ENCODE measurements at regions not wholly inside any gene's neighbourhood (a gene's known extent, or its start where the extent isn't known, plus 50 kb on each side); places are given as distances from the start of the nearest gene placed in this dataset.

DNA sequence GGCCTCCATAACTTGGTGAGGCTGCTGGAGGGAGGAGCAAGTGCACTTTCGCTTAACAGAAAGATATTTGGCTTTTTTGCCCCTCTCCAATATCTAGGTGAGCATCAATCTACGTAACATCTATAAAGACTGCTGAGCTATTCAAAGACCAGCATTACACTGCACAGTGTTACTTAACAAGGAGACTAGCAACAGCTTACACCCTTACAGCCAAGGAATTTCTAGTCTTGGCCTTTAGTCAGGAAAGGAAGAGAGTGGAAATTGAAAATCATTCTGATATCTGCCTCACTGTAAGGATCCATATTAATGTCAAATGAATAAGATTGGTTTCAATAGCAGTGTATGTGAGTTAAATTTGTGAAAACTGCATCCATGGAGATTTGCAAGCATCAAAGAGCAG is 163.9 kb upstream of the DUSP10 start:
- Histone ChIP-seq H3K36me3 (ENCODE audit: control insufficient read depth in 2 of 2, insufficient read depth in 1 of 2, low read length in 2 of 2) (no peaks in the 10 kb centered on the region), H3K4me3 (ENCODE audit: low read depth, low read length) (no peak overlapping the region), H3K9me3 (ENCODE audit: control insufficient read depth, insufficient read depth, low read depth, low read length) (no peaks in the 10 kb centered on the region), H3K27ac (ENCODE audit: extremely low read depth, low read depth, low read length) (no peak overlapping the region), H3K4me1 (ENCODE audit: control insufficient read depth, insufficient read depth, low read length) (no peaks in the 10 kb centered on the region)
- CTCF ChIA-PET, result interaction anchor here (0.6 kb wide), 1 partner anchor 222 kb away, joined by 5 read pairs; no protein-coding TSS in a partner anchor
- TF ChIP-seq ZNF24 (tag by site-specific recombination; IDR thresholded peaks at IDR 0.05), result no peak
- TF ChIP-seq ZNF341 (tag by site-specific recombination; IDR thresholded peaks at IDR 0.05; ENCODE audit: low read depth), result no peak
- TF ChIP-seq ZNF670 (tag by site-specific recombination; IDR thresholded peaks at IDR 0.05; ENCODE audit: low read depth), result no peak
- TF ChIP-seq ZNF76 (tag by site-specific recombination; IDR thresholded peaks at IDR 0.05; ENCODE audit: borderline replicate concordance, low read depth), result no peak
- no peak for TF ChIP-seq ZNF529 (tag by site-specific recombination; IDR thresholded peaks at IDR 0.05; ENCODE audit: insufficient replicate concordance)
- no peak for TF ChIP-seq ZNF266 (tag by site-specific recombination; IDR thresholded peaks at IDR 0.05; ENCODE audit: low read depth)
- POLR2A ChIA-PET, result no interaction called here

DNA sequence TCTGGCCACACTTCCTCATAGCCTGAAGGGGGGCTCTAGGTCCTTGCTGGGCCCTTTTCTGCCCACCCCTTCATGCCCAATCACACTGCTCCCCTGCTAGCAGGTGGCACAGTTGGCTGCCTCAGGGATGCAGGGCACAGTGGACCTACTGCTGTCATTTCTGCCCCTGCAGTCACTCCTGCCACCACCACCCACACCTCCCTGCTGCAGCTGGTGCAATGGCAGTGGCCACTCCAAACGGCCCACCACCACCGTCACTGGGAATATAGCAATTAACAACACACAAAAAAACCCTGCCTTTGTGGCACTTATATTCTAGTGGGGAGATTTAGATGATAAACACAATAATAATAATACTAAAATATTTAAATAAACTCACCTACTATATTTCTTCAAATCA is 162.4 kb upstream of the DUSP10 start:
- no peak overlapping the region for H3K4me3 ChIP-seq (ENCODE audit: low read depth, low read length)
- no peaks in the 10 kb centered on the region for H3K9me3 ChIP-seq (ENCODE audit: control insufficient read depth, insufficient read depth, low read depth, low read length)
- CTCF ChIA-PET, result no interaction called here
- no peak overlapping the region for H3K27ac ChIP-seq (ENCODE audit: extremely low read depth, low read depth, low read length)
- POLR2A ChIA-PET, result no interaction called here
- H3K36me3 ChIP-seq (ENCODE audit: control insufficient read depth in 2 of 2, insufficient read depth in 1 of 2, low read length in 2 of 2), result no peaks in the 10 kb centered on the region
- no peaks in the 10 kb centered on the region for H3K4me1 ChIP-seq (ENCODE audit: control insufficient read depth, insufficient read depth, low read length)
- no peak for TF ChIP-seq ZEB2 (tag by site-specific recombination; IDR thresholded peaks at IDR 0.05)
- TF ChIP-seq, protein P1, sequence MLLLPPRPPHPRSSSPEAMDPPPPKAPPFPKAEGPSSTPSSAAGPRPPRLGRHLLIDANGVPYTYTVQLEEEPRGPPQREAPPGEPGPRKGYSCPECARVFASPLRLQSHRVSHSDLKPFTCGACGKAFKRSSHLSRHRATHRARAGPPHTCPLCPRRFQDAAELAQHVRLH (tag by site-specific recombination; IDR thresholded peaks at IDR 0.05), result no peak
- TF ChIP-seq ZNF510 (tag by site-specific recombination; IDR thresholded peaks at IDR 0.05; ENCODE audit: insufficient replicate concordance), result no peak
- TF ChIP-seq ZNF544 (tag by site-specific recombination; IDR thresholded peaks at IDR 0.05), result no peak
- no peak for TF ChIP-seq ZBTB11 (tag by site-specific recombination; conservative IDR thresholded peaks at IDR 0.05; ENCODE audit: low read depth)
- no peak for TF ChIP-seq ZNF19 (tag by site-specific recombination; IDR thresholded peaks at IDR 0.05; ENCODE audit: low read depth)
- TF ChIP-seq, protein P2, sequence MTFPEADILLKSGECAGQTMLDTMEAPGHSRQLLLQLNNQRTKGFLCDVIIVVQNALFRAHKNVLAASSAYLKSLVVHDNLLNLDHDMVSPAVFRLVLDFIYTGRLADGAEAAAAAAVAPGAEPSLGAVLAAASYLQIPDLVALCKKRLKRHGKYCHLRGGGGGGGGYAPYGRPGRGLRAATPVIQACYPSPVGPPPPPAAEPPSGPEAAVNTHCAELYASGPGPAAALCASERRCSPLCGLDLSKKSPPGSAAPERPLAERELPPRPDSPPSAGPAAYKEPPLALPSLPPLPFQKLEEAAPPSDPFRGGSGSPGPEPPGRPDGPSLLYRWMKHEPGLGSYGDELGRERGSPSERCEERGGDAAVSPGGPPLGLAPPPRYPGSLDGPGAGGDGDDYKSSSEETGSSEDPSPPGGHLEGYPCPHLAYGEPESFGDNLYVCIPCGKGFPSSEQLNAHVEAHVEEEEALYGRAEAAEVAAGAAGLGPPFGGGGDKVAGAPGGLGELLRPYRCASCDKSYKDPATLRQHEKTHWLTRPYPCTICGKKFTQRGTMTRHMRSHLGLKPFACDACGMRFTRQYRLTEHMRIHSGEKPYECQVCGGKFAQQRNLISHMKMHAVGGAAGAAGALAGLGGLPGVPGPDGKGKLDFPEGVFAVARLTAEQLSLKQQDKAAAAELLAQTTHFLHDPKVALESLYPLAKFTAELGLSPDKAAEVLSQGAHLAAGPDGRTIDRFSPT (tag by site-specific recombination; IDR thresholded peaks at IDR 0.05), result no peak
- no peak for TF ChIP-seq GLI4 (tag by site-specific recombination; IDR thresholded peaks at IDR 0.05)
- no peak for TF ChIP-seq ZNF555 (tag by site-specific recombination; conservative IDR thresholded peaks at IDR 0.05)
- TF ChIP-seq KLF1 (tag by site-specific recombination; IDR thresholded peaks at IDR 0.05), result no peak
- TF ChIP-seq HOXA7 (CRISPR knock-in tag; IDR thresholded peaks at IDR 0.05; ENCODE audit: borderline replicate concordance), result no peak
- TF ChIP-seq, protein P3, sequence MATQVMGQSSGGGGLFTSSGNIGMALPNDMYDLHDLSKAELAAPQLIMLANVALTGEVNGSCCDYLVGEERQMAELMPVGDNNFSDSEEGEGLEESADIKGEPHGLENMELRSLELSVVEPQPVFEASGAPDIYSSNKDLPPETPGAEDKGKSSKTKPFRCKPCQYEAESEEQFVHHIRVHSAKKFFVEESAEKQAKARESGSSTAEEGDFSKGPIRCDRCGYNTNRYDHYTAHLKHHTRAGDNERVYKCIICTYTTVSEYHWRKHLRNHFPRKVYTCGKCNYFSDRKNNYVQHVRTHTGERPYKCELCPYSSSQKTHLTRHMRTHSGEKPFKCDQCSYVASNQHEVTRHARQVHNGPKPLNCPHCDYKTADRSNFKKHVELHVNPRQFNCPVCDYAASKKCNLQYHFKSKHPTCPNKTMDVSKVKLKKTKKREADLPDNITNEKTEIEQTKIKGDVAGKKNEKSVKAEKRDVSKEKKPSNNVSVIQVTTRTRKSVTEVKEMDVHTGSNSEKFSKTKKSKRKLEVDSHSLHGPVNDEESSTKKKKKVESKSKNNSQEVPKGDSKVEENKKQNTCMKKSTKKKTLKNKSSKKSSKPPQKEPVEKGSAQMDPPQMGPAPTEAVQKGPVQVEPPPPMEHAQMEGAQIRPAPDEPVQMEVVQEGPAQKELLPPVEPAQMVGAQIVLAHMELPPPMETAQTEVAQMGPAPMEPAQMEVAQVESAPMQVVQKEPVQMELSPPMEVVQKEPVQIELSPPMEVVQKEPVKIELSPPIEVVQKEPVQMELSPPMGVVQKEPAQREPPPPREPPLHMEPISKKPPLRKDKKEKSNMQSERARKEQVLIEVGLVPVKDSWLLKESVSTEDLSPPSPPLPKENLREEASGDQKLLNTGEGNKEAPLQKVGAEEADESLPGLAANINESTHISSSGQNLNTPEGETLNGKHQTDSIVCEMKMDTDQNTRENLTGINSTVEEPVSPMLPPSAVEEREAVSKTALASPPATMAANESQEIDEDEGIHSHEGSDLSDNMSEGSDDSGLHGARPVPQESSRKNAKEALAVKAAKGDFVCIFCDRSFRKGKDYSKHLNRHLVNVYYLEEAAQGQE (tag by site-specific recombination; IDR thresholded peaks at IDR 0.05), result no peak
- TF ChIP-seq, protein P4, sequence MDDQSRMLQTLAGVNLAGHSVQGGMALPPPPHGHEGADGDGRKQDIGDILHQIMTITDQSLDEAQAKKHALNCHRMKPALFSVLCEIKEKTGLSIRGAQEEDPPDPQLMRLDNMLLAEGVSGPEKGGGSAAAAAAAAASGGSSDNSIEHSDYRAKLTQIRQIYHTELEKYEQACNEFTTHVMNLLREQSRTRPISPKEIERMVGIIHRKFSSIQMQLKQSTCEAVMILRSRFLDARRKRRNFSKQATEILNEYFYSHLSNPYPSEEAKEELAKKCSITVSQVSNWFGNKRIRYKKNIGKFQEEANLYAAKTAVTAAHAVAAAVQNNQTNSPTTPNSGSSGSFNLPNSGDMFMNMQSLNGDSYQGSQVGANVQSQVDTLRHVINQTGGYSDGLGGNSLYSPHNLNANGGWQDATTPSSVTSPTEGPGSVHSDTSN (CRISPR knock-in tag; IDR thresholded peaks at IDR 0.05), result no peak
- no peak for TF ChIP-seq ZNF768 (tag by site-specific recombination; IDR thresholded peaks at IDR 0.05)
- no peak for TF ChIP-seq ZBTB26 (tag by site-specific recombination; optimal IDR thresholded peaks at IDR 0.05)
- TF ChIP-seq ZSCAN18 (tag by site-specific recombination; IDR thresholded peaks at IDR 0.05), result no peak

All from HEK293 (cell line).